ENCODE measurements at regions not wholly inside any gene's neighbourhood (a gene's known extent, or its start where the extent isn't known, plus 50 kb on each side); places are given as distances from the start of the nearest gene placed in this dataset.

GRCh38 chr1:228870041-228870713 lies 134.9 kb downstream of the RHOU start:
- H3K36me3 ChIP-seq = no peaks in the 10 kb centered on the region
- no peak for DNase-seq
- no peak overlapping the region for H3K4me3 ChIP-seq
- H3K27ac ChIP-seq = no peak overlapping the region
- no peaks in the 10 kb centered on the region for H3K27me3 ChIP-seq
- 88 to 97% methylated on average over 4 to 9 of the region's 9 CpGs for WGBS, 2 donors
- H3K4me1 ChIP-seq = no peaks in the 10 kb centered on the region
- no peak for ATAC-seq (ENCODE audit: low FRiP score in 2 of 2)
- TF ChIP-seq POLR2A (IDR thresholded peaks at IDR 0.05) = no peak
- TF ChIP-seq EP300 (IDR thresholded peaks at IDR 0.05) = no peak
- TF ChIP-seq CTCF (IDR thresholded peaks at IDR 0.05) = no peak
- H3K9me3 ChIP-seq = no peaks in the 10 kb centered on the region

GRCh38 chr1:228871314-228872061 lies 136.2 kb downstream of the RHOU start:
- DNase-seq (no peak), ATAC-seq (ENCODE audit: low FRiP score in 2 of 2) (no peak)
- no peaks in the 10 kb centered on the region for H3K36me3 ChIP-seq
- no peaks in the 10 kb centered on the region for H3K4me1 ChIP-seq
- no peak overlapping the region for H3K27ac ChIP-seq
- WGBS, 2 donors = 73 to 83% methylated on average over 7 to 8 of the region's 8 CpGs
- H3K27me3 ChIP-seq = no peaks in the 10 kb centered on the region
- TF ChIP-seq EP300 (IDR thresholded peaks at IDR 0.05) (no peak), POLR2A (IDR thresholded peaks at IDR 0.05) (no peak), POLR2AphosphoS5 (IDR thresholded peaks at IDR 0.05) (no peak), CTCF (IDR thresholded peaks at IDR 0.05) (no peak)
- no peak overlapping the region for H3K4me3 ChIP-seq
- no peaks in the 10 kb centered on the region for H3K9me3 ChIP-seq

GRCh38 chr1:228872080-228872479 lies 136.8 kb downstream of the RHOU start:
- no peak overlapping the region for H3K4me3 ChIP-seq
- H3K4me1 ChIP-seq = no peaks in the 10 kb centered on the region
- 81 to 87% methylated on average over 7 of the region's 7 CpGs for WGBS, 2 donors
- no peaks in the 10 kb centered on the region for H3K27me3 ChIP-seq
- no peaks in the 10 kb centered on the region for H3K36me3 ChIP-seq
- no peak overlapping the region for H3K27ac ChIP-seq
- ATAC-seq (ENCODE audit: low FRiP score in 2 of 2) (no peak), DNase-seq (no peak)
- TF ChIP-seq POLR2AphosphoS5 (IDR thresholded peaks at IDR 0.05) (no peak), CTCF (IDR thresholded peaks at IDR 0.05) (no peak), EP300 (IDR thresholded peaks at IDR 0.05) (no peak), POLR2A (IDR thresholded peaks at IDR 0.05) (no peak)
- no peaks in the 10 kb centered on the region for H3K9me3 ChIP-seq

- Histone ChIP-seq H3K4me3 (no peak overlapping the region), H3K9me3 (no peaks in the 10 kb centered on the region), H3K27me3 (no peaks in the 10 kb centered on the region), H3K4me1 (no peaks in the 10 kb centered on the region), H3K27ac (no peak overlapping the region), H3K36me3 (no peaks in the 10 kb centered on the region)
- 85 to 92% methylated on average over 3 of the region's 3 CpGs for WGBS, 2 donors
- TF ChIP-seq EP300 (IDR thresholded peaks at IDR 0.05) = no peak
- TF ChIP-seq POLR2AphosphoS5 (IDR thresholded peaks at IDR 0.05) = no peak
- TF ChIP-seq CTCF (IDR thresholded peaks at IDR 0.05) = no peak
- no peak for TF ChIP-seq POLR2A (IDR thresholded peaks at IDR 0.05)
- ATAC-seq (ENCODE audit: low FRiP score in 2 of 2) (no peak), DNase-seq (no peak)
Measured at GRCh38 chr1:228873709-228874108, 138.4 kb downstream of the RHOU start.

All from upper lobe of left lung (tissue), 6 donors.